ENCODE measurements at regions not wholly inside any gene's neighbourhood (a gene's known extent, or its start where the extent isn't known, plus 50 kb on each side); places are given as distances from the start of the nearest gene placed in this dataset.

DNA sequence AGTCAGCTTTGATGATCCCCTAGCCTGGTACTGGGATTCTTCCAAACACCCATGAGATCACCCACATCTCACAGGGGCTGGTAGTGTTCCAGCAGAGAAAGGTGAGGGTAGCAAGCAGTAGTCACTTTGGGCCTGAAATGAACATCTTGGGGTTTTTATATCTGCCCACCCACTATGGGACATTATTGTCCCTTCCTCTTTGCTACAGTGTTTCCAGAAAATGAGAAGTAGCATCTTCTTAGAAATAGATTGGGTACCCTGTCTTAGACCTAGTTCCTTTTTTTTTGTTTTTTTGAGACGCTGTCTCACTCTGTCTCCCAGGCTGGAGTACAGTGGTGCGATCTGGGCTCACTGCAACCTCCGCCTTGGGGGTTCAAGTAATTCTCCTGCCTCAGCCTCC lies 249.2 kb upstream of the ANKRD55 start:
- intact Hi-C loops (cut with DNase I; ENCODE audit: low total_unique reads) = no loop called here
- Histone ChIP-seq H3K9me3 (no peaks in the 10 kb centered on the region), H3K36me3 (no peaks in the 10 kb centered on the region), H3K4me3 (peak overlapping the region in 1 of 4 donors; percentile 72), H3K27me3 (peaks cover 0 to 4% (median 0%) of the 10 kb centered on the region in 3 donors), H3K4me1 (peaks cover 7 to 35% (median 31%) of the 10 kb centered on the region in 4 donors), H3K27ac (peak overlapping the region in 2 of 5 donors; percentile 90 to 94)
- DNase-seq = no peak
- TF ChIP-seq EP300 (IDR thresholded peaks at IDR 0.05) (no peak), POLR2AphosphoS5 (IDR thresholded peaks at IDR 0.05) (no peak), POLR2A (IDR thresholded peaks at IDR 0.05) (no peak)
- TF ChIP-seq, protein P1, sequence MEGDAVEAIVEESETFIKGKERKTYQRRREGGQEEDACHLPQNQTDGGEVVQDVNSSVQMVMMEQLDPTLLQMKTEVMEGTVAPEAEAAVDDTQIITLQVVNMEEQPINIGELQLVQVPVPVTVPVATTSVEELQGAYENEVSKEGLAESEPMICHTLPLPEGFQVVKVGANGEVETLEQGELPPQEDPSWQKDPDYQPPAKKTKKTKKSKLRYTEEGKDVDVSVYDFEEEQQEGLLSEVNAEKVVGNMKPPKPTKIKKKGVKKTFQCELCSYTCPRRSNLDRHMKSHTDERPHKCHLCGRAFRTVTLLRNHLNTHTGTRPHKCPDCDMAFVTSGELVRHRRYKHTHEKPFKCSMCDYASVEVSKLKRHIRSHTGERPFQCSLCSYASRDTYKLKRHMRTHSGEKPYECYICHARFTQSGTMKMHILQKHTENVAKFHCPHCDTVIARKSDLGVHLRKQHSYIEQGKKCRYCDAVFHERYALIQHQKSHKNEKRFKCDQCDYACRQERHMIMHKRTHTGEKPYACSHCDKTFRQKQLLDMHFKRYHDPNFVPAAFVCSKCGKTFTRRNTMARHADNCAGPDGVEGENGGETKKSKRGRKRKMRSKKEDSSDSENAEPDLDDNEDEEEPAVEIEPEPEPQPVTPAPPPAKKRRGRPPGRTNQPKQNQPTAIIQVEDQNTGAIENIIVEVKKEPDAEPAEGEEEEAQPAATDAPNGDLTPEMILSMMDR (IDR thresholded peaks at IDR 0.05) = no peak
- WGBS, 5 donors = 82 to 98% (median 93%) methylated on average over 3 of the region's 3 CpGs

DNA sequence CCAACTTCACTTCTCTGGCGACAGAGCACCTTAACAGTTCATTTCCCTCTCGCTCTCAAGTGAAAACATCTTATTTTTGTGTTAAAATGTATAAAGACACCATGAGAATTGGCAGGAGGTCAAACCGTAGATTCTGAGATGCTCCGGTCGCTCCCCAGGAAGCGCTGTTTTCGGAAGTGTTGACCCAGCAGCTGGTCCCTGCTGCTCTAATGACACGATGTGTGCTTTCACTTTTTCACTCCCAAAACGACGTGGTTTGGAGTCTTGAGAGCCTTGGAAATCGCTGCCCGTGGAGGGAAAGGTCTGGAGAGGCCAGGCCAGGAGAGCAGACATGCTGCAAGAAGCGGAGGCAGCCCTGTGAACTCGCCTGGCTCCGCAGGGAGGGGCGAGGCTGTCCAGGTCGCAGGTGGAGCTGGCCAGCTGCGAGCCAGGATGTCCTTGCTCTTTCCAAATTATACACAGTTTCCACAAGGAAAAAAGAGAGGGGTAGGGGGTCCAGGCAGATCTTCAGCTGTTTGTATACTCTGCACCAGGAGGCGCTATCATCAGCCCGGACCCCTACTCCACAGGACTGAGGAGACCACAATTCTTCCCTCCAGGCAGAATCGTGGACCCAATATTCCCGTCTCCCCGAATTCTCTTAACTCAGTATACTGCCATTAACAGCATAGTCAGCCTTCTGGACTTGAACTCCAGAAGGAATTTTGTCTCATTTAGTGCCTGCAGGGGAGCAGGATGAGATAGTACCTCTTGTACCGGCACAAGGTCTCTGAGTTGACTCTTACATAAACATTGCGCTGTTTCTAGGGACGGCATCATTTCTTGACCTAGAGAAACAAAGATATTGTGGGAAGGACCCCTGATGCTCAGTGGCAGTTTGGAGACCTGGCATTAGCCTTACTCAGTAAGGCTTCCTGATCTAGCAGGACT lies 248.6 kb upstream of the ANKRD55 start:
- TF ChIP-seq, protein P1 (IDR thresholded peaks at IDR 0.05) = no peak
- H3K9me3 ChIP-seq = no peaks in the 10 kb centered on the region
- WGBS, 5 donors = 13 to 18% (median 17%) methylated on average over 26 of the region's 26 CpGs
- intact Hi-C loops (cut with DNase I; ENCODE audit: low total_unique reads) = no loop called here
- H3K4me1 ChIP-seq = peaks cover 7 to 35% (median 31%) of the 10 kb centered on the region in 4 donors
- peaks cover 0 to 4% (median 0%) of the 10 kb centered on the region in 3 donors for H3K27me3 ChIP-seq
- peak overlapping the region; percentile 3 to 94 (median 88) for H3K27ac ChIP-seq
- H3K4me3 ChIP-seq = peak overlapping the region; percentile 62 to 72 (median 66)
- no peaks in the 10 kb centered on the region for H3K36me3 ChIP-seq
- peak; percentile 46 to 86 for DNase-seq

DNA sequence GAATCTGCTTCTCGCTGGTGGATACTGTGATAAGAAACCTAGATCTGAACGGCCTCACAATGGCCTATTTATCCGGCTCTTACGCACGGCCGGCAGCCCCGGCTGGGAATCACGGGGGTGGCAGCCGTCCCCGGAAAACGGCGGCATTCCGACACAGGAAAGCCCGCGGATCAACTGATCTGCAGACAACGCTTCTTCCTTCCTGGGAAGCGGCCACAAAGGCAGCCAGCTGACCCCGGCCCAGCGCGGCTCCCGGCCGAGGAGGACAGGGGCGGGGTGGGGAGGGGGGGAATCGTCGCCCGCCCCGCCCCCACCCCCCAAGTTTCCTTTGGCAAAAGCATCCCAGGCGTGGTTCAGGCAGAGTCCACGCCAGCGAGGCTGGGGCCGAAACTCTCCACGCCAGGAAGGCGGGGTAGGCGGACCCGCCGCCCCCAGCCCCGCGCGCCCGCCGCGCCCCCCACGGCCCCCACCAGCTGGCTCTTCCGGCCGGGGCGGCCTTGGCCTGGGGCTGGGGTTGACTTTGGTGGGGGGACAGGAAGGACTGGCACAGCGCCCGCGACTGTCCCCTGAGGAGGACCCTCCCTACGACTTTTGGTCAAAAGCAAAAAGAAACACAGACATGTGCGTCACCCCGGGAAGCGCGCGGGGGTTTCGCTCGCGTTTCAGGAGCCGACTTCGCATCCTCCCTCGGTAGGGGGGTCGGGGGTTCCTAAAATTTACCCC lies 247.7 kb upstream of the ANKRD55 start:
- H3K9me3 ChIP-seq = no peaks in the 10 kb centered on the region
- peak overlapping the region; percentile 3 to 94 (median 88) for H3K27ac ChIP-seq
- peaks cover 7 to 35% (median 31%) of the 10 kb centered on the region in 4 donors for H3K4me1 ChIP-seq
- peak overlapping the region; percentile 62 to 72 (median 66) for H3K4me3 ChIP-seq
- intact Hi-C loops (cut with DNase I; ENCODE audit: low total_unique reads) = no loop called here
- TF ChIP-seq POLR2A (IDR thresholded peaks at IDR 0.05) (no peak), POLR2AphosphoS5 (IDR thresholded peaks at IDR 0.05) (no peak), EP300 (IDR thresholded peaks at IDR 0.05) (no peak)
- TF ChIP-seq, protein P1 (IDR thresholded peaks at IDR 0.05) = no peak
- WGBS, 5 donors = 1 to 2% (median 1%) methylated on average over 25 to 62 of the region's 62 CpGs
- DNase-seq = peak; percentile 34 to 89
- no peaks in the 10 kb centered on the region for H3K36me3 ChIP-seq
- H3K27me3 ChIP-seq = peaks cover 0 to 4% (median 0%) of the 10 kb centered on the region in 3 donors

DNA sequence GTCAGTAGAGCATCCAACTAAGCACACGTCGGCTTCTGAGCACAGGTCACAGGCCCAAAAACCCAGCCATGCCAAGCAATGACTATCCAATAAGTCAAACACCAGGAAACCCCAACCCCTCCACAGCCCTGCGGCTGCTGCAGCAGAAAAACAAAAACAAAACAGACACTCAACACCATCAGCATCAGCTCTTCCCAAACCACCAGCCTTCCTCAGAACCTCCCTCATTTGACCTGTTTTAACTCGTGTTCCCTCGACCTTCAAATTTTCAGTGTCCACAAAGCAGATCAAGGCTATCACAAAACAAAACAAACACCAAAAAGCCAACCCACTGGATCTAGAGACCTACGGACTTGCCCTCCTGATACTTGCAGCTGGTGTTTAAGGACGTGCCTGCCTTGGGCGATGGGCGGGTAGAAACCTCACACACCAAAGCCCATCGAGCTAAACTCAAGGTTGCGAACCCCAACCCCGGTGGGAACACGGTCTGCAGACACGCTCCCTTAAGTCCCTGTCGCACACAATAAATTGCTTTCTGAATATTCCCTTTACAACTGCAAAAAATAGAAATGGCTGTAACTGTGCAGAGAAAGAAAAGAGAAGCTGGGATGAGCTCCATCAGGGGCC lies 247.1 kb upstream of the ANKRD55 start:
- DNase-seq = peak; percentile 27 to 62
- peaks cover 0 to 4% (median 0%) of the 10 kb centered on the region in 3 donors for H3K27me3 ChIP-seq
- intact Hi-C loops (cut with DNase I; ENCODE audit: low total_unique reads) = no loop called here
- TF ChIP-seq POLR2AphosphoS5 (IDR thresholded peaks at IDR 0.05) (peak in 1 of 3 donors; percentile 26), EP300 (IDR thresholded peaks at IDR 0.05) (no peak), POLR2A (IDR thresholded peaks at IDR 0.05) (no peak)
- H3K36me3 ChIP-seq = no peaks in the 10 kb centered on the region
- H3K4me3 ChIP-seq = peak overlapping the region; percentile 62 to 72 (median 66)
- peaks cover 7 to 35% (median 31%) of the 10 kb centered on the region in 4 donors for H3K4me1 ChIP-seq
- H3K9me3 ChIP-seq = no peaks in the 10 kb centered on the region
- WGBS, 5 donors = 11 to 30% (median 21%) methylated on average over 15 of the region's 15 CpGs
- peak overlapping the region; percentile 37 to 94 (median 88) for H3K27ac ChIP-seq

Measured in stomach (tissue), 8 donors.